ENCODE measurements at regions not wholly inside any gene's neighbourhood (a gene's known extent, or its start where the extent isn't known, plus 50 kb on each side); places are given as distances from the start of the nearest gene placed in this dataset.

DNA sequence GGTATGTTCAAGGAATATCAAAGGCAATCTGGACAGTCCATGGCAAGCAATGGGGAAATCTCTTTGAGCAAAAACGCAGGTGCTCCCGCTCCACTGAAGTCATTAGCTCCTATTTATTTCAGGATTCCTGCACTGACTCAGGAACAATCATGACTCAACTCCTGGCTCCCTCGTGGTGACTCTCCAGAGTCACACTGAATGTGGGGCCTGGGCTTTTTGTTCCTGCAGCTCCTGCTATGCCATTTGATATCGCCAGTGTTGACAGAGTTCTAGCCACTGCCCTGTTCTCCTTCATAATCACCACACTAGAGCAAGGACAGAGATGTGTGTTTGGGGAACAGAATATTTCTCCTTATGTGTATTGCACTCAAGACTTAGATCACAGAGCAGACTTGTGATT is 187.2 kb upstream of the ZNF462 start:
- ATAC-seq = no peak
- TF ChIP-seq, protein P1, sequence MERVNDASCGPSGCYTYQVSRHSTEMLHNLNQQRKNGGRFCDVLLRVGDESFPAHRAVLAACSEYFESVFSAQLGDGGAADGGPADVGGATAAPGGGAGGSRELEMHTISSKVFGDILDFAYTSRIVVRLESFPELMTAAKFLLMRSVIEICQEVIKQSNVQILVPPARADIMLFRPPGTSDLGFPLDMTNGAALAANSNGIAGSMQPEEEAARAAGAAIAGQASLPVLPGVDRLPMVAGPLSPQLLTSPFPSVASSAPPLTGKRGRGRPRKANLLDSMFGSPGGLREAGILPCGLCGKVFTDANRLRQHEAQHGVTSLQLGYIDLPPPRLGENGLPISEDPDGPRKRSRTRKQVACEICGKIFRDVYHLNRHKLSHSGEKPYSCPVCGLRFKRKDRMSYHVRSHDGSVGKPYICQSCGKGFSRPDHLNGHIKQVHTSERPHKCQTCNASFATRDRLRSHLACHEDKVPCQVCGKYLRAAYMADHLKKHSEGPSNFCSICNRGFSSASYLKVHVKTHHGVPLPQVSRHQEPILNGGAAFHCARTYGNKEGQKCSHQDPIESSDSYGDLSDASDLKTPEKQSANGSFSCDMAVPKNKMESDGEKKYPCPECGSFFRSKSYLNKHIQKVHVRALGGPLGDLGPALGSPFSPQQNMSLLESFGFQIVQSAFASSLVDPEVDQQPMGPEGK (CRISPR knock-in tag; IDR thresholded peaks at IDR 0.05; ENCODE audit: borderline replicate concordance) = no peak
- TF ChIP-seq, protein P2, sequence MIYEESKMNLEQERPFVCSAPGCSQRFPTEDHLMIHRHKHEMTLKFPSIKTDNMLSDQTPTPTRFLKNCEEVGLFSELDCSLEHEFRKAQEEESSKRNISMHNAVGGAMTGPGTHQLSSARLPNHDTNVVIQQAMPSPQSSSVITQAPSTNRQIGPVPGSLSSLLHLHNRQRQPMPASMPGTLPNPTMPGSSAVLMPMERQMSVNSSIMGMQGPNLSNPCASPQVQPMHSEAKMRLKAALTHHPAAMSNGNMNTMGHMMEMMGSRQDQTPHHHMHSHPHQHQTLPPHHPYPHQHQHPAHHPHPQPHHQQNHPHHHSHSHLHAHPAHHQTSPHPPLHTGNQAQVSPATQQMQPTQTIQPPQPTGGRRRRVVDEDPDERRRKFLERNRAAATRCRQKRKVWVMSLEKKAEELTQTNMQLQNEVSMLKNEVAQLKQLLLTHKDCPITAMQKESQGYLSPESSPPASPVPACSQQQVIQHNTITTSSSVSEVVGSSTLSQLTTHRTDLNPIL (CRISPR knock-in tag; IDR thresholded peaks at IDR 0.05; ENCODE audit: low read depth) = no peak
- TF ChIP-seq ESRRG (CRISPR knock-in tag; IDR thresholded peaks at IDR 0.05) = no peak
- no peak for TF ChIP-seq ARNTL (CRISPR knock-in tag; IDR thresholded peaks at IDR 0.05; ENCODE audit: borderline replicate concordance, low read depth)
- no peak for TF ChIP-seq ISL1 (CRISPR knock-in tag; IDR thresholded peaks at IDR 0.05)
- TF ChIP-seq ZNF8 (CRISPR knock-in tag; IDR thresholded peaks at IDR 0.05) = no peak
- no peak for TF ChIP-seq ZFP3 (CRISPR knock-in tag; IDR thresholded peaks at IDR 0.05)
- TF ChIP-seq CSDC2 (CRISPR knock-in tag; IDR thresholded peaks at IDR 0.05) = no peak
- TF ChIP-seq ZFP30 (CRISPR knock-in tag; IDR thresholded peaks at IDR 0.05) = no peak
- no peak for TF ChIP-seq RARB (CRISPR knock-in tag; IDR thresholded peaks at IDR 0.05)
- TF ChIP-seq OSR1 (CRISPR knock-in tag; IDR thresholded peaks at IDR 0.05) = no peak
- TF ChIP-seq, protein P3, sequence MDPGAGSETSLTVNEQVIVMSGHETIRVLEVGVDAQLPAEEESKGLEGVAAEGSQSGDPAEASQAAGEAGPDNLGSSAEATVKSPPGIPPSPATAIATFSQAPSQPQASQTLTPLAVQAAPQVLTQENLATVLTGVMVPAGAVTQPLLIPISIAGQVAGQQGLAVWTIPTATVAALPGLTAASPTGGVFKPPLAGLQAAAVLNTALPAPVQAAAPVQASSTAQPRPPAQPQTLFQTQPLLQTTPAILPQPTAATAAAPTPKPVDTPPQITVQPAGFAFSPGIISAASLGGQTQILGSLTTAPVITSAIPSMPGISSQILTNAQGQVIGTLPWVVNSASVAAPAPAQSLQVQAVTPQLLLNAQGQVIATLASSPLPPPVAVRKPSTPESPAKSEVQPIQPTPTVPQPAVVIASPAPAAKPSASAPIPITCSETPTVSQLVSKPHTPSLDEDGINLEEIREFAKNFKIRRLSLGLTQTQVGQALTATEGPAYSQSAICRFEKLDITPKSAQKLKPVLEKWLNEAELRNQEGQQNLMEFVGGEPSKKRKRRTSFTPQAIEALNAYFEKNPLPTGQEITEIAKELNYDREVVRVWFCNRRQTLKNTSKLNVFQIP (CRISPR knock-in tag; IDR thresholded peaks at IDR 0.05; ENCODE audit: borderline replicate concordance, low read depth) = no peak
- no peak for TF ChIP-seq ZNF70 (CRISPR knock-in tag; IDR thresholded peaks at IDR 0.05)
- no peak for TF ChIP-seq SNAI2 (CRISPR knock-in tag; IDR thresholded peaks at IDR 0.05)
- no peak for TF ChIP-seq PPARA (CRISPR knock-in tag; IDR thresholded peaks at IDR 0.05; ENCODE audit: borderline replicate concordance)
- no peak for TF ChIP-seq ZNF565 (CRISPR knock-in tag; conservative IDR thresholded peaks at IDR 0.05; ENCODE audit: low read depth)
- TF ChIP-seq BACH2 (CRISPR knock-in tag; IDR thresholded peaks at IDR 0.05; ENCODE audit: borderline replicate concordance) = no peak
- TF ChIP-seq, protein P4, sequence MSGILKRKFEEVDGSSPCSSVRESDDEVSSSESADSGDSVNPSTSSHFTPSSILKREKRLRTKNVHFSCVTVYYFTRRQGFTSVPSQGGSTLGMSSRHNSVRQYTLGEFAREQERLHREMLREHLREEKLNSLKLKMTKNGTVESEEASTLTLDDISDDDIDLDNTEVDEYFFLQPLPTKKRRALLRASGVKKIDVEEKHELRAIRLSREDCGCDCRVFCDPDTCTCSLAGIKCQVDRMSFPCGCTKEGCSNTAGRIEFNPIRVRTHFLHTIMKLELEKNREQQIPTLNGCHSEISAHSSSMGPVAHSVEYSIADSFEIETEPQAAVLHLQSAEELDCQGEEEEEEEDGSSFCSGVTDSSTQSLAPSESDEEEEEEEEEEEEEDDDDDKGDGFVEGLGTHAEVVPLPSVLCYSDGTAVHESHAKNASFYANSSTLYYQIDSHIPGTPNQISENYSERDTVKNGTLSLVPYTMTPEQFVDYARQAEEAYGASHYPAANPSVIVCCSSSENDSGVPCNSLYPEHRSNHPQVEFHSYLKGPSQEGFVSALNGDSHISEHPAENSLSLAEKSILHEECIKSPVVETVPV (CRISPR knock-in tag; IDR thresholded peaks at IDR 0.05) = no peak
- no peak for TF ChIP-seq ZC3H10 (CRISPR knock-in tag; IDR thresholded peaks at IDR 0.05)
- no peak for TF ChIP-seq TCF4 (CRISPR knock-in tag; IDR thresholded peaks at IDR 0.05; ENCODE audit: borderline replicate concordance)

DNA sequence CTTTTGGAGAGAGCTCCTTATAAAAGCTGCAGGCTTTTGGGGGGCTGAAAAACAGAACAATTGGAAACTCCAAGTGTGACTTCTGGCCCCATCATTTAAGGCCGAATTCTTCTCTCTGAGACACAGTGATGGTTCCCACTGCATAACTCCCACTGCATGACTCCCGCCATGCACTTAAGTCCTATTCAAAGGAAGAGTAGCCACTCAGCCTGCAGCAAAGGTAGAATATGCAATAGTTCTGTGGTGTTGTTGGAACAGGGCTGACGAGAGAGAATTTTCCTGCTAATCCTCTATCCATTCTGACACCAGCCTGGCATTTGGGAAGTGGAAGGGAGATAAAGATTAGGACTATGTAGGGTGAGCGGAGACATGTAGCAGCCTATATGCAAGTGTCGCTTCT is 185.6 kb upstream of the ZNF462 start:
- ATAC-seq = no peak
- no peak for TF ChIP-seq ZC3H10 (CRISPR knock-in tag; IDR thresholded peaks at IDR 0.05)
- no peak for TF ChIP-seq ARNTL (CRISPR knock-in tag; IDR thresholded peaks at IDR 0.05; ENCODE audit: borderline replicate concordance, low read depth)
- no peak for TF ChIP-seq ZNF565 (CRISPR knock-in tag; conservative IDR thresholded peaks at IDR 0.05; ENCODE audit: low read depth)
- TF ChIP-seq TOX (CRISPR knock-in tag; IDR thresholded peaks at IDR 0.05; ENCODE audit: borderline replicate concordance) = no peak
- no peak for TF ChIP-seq CSDC2 (CRISPR knock-in tag; IDR thresholded peaks at IDR 0.05)
- no peak for TF ChIP-seq GLIS3 (CRISPR knock-in tag; IDR thresholded peaks at IDR 0.05)
- TF ChIP-seq, protein P4 (CRISPR knock-in tag; IDR thresholded peaks at IDR 0.05) = no peak
- no peak for TF ChIP-seq ZFP30 (CRISPR knock-in tag; IDR thresholded peaks at IDR 0.05)
- no peak for TF ChIP-seq ESRRG (CRISPR knock-in tag; IDR thresholded peaks at IDR 0.05)
- TF ChIP-seq OSR1 (CRISPR knock-in tag; IDR thresholded peaks at IDR 0.05) = no peak
- TF ChIP-seq ISL1 (CRISPR knock-in tag; IDR thresholded peaks at IDR 0.05) = no peak
- TF ChIP-seq ZFP3 (CRISPR knock-in tag; IDR thresholded peaks at IDR 0.05) = no peak
- TF ChIP-seq RARB (CRISPR knock-in tag; IDR thresholded peaks at IDR 0.05) = no peak
- TF ChIP-seq, protein P2 (CRISPR knock-in tag; IDR thresholded peaks at IDR 0.05; ENCODE audit: low read depth) = no peak
